Chondrocyte (in vitro differentiated cells): ENCODE measurements at regions not wholly inside any gene's neighbourhood (a gene's known extent, or its start where the extent isn't known, plus 50 kb on each side); places are given as distances from the start of the nearest gene placed in this dataset.

Experiments used
- DNase-seq: peaks from one replicate; pipeline ENCODE4 v3.0.0; 2021; ENCODE audit warnings: mixed read lengths, low spot score
- H3K27ac Mint-ChIP-seq: one replicate; pipeline ENCODE4 v1.8.0; 2021; ENCODE audit warnings: mild to moderate bottlenecking, moderate library complexity, mixed read lengths; ENCODE audit not compliant: unreplicated experiment
- H3K27me3 Mint-ChIP-seq: 2 replicates; pipeline ENCODE4 v1.8.0; 2021; ENCODE audit warnings: low read depth, mixed read lengths
- H3K36me3 Mint-ChIP-seq: 2 replicates; pipeline ENCODE4 v1.8.0; 2021; ENCODE audit warnings: low read depth, mixed read lengths
- H3K4me1 Mint-ChIP-seq: 2 replicates; pipeline ENCODE4 v1.8.0; 2021; ENCODE audit warnings: low read depth, mild to moderate bottlenecking, mixed read lengths
- H3K4me3 Mint-ChIP-seq: one replicate; pipeline ENCODE4 v1.8.0; 2021; ENCODE audit warnings: mild to moderate bottlenecking, moderate library complexity, mixed read lengths; ENCODE audit not compliant: unreplicated experiment
- H3K9me3 Mint-ChIP-seq: 2 replicates; pipeline ENCODE4 v1.8.0; 2021; ENCODE audit warnings: low read depth, mixed read lengths
- TF ChIP-seq, protein P1 (sequence below): fragments of 200-600 bp; sonication (generic); IDR thresholded peaks from 2 replicates; pipeline ENCODE4 v1.5.0; 2021; ENCODE audit warnings: antibody characterized with exemption, mild to moderate bottlenecking, moderate library complexity

DNA sequence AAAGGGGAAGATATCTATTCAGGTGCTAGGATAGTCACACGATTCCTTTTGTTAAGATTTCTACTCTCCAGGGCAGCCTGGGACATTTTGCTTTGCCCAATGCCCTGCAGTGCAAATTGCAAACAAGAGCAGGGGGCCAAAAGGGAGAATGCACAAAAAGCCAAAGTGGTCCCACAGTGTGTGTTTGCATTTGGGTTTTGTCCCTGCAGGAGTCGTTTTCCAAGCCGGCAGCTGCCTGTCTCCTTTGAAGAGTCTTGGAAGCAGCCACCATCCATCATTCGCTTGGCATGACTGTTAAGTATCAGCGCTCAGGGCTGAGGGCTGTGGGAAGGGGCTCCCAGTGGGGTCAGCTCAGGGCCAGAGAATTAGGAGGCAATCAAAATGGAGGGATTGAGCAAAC lies 184.7 kb downstream of the MIAT start:
- no peak for DNase-seq
- no peaks in the 10 kb centered on the region for H3K27me3 Mint-ChIP-seq
- no peaks in the 10 kb centered on the region for H3K9me3 Mint-ChIP-seq
- H3K36me3 Mint-ChIP-seq = no peaks in the 10 kb centered on the region
- no peak overlapping the region for H3K27ac Mint-ChIP-seq
- H3K4me1 Mint-ChIP-seq = peaks cover 24% of the 10 kb centered on the region
- H3K4me3 Mint-ChIP-seq = no peak overlapping the region
- TF ChIP-seq, protein P1, sequence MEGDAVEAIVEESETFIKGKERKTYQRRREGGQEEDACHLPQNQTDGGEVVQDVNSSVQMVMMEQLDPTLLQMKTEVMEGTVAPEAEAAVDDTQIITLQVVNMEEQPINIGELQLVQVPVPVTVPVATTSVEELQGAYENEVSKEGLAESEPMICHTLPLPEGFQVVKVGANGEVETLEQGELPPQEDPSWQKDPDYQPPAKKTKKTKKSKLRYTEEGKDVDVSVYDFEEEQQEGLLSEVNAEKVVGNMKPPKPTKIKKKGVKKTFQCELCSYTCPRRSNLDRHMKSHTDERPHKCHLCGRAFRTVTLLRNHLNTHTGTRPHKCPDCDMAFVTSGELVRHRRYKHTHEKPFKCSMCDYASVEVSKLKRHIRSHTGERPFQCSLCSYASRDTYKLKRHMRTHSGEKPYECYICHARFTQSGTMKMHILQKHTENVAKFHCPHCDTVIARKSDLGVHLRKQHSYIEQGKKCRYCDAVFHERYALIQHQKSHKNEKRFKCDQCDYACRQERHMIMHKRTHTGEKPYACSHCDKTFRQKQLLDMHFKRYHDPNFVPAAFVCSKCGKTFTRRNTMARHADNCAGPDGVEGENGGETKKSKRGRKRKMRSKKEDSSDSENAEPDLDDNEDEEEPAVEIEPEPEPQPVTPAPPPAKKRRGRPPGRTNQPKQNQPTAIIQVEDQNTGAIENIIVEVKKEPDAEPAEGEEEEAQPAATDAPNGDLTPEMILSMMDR = no peak

DNA sequence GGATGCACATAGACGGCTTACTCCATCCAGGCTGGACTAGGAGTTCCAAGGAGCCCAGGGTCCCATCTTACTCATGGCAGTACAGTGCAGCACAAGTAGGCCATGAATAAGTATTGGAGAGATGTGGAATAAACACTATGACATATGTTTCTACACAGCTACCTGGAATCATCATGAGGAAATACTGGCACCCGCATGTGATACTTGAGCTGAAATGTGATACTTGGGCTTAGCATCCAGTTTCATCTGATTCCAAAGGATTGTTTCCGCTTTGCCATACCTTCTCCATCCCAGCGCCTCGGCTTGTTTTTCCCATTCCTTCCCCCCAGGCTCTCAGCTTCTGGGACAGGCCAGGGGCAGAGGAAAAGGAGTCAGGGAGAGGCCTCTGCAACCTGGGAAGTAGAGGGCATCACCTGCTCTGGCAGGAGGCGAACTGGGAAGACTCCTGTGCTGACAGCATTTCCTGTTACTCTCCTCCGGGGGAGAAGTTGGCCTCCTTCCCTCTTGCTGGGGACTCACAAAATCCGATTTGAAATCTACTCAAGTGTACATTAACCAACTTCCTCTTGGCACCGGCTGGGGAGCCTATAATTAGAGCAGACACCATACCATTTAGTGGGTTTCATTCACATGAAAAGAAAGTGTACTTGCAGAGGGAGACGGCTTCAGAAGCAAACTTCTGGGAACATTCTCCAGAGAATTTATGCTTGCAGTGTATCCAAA lies 187.8 kb downstream of the MIAT start:
- Mint-ChIP-seq H3K9me3 (no peaks in the 10 kb centered on the region), H3K27me3 (no peaks in the 10 kb centered on the region), H3K4me1 (peaks cover 37% of the 10 kb centered on the region), H3K4me3 (no peak overlapping the region), H3K36me3 (no peaks in the 10 kb centered on the region), H3K27ac (peak overlapping the region; percentile 58)
- TF ChIP-seq, protein P1 = no peak
- no peak for DNase-seq

DNA sequence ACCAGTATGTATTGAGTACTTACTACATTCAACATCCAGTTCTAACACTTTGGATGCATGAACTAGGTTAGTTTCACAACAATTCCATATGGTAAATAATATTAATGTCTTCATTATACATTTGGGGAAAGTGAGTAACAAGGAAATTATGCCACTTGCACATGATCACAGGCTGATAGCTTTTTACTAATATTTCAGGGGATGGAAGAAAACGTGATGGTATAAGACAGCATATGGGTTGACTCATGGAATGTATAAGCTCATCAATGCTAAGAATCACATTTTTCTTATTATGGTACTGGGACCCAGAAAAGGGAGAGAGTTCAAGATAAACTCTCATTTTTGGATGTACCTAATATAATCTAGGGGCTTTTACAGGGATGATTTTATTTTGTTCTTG lies 188.7 kb downstream of the MIAT start:
- no peak for DNase-seq
- Mint-ChIP-seq H3K4me1 (peaks cover 38% of the 10 kb centered on the region), H3K27ac (no peak overlapping the region), H3K27me3 (no peaks in the 10 kb centered on the region), H3K9me3 (no peaks in the 10 kb centered on the region), H3K4me3 (no peak overlapping the region), H3K36me3 (no peaks in the 10 kb centered on the region)
- TF ChIP-seq, protein P1 = no peak

DNA sequence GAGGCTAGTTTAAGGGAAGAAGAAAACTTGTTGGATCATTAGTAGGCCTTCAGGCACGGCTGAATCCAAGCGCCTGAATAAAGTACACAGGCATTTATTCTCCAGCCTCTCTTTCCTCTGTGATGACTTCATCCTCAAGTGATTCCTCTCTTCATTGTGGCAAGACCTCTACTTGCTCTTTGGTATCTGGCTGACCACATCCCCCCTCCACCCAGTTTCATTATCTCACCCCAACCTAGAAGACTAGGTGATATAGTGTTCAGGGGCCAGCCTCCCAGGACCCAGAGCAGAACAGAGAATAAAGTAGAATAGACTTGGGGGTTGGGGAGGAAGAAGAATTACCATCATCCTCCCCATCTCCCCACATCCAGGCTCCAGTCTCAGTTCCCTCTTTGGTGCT lies 189.3 kb downstream of the MIAT start:
- TF ChIP-seq, protein P1 = no peak
- Mint-ChIP-seq H3K27ac (no peak overlapping the region), H3K9me3 (no peaks in the 10 kb centered on the region), H3K4me1 (peaks cover 44% of the 10 kb centered on the region), H3K4me3 (no peak overlapping the region), H3K36me3 (no peaks in the 10 kb centered on the region), H3K27me3 (no peaks in the 10 kb centered on the region)
- no peak for DNase-seq

DNA sequence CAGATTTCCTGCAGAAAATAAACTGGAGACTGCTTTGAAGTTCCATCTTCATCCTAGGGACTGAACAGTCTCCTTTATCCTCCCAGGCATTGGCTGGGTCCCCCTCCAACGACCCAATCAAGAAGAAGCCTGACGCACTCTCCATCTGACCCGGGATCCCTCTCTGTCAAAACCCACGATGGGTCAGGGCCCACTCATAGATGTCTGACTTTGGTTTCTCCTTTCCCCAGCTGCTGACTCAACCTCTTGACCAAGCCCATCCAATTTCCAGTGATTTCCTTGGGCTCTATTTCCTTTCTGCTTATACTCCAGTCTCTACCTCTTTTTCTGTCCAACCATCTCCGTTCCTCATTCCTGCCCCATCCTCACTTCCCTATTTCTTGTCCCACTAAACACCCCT lies 189.7 kb downstream of the MIAT start:
- TF ChIP-seq, protein P1 = no peak
- H3K36me3 Mint-ChIP-seq = no peaks in the 10 kb centered on the region
- H3K4me1 Mint-ChIP-seq = peaks cover 48% of the 10 kb centered on the region
- no peak overlapping the region for H3K4me3 Mint-ChIP-seq
- H3K9me3 Mint-ChIP-seq = no peaks in the 10 kb centered on the region
- H3K27ac Mint-ChIP-seq = no peak overlapping the region
- no peak for DNase-seq
- no peaks in the 10 kb centered on the region for H3K27me3 Mint-ChIP-seq
